RWPE2 (cell line): ENCODE measurements at regions not wholly inside any gene's neighbourhood (a gene's known extent, or its start where the extent isn't known, plus 50 kb on each side); places are given as distances from the start of the nearest gene placed in this dataset.

Source experiments
- ATAC-seq: fragments of 200-7000 bp; cut with Tn5 transposase; 3 replicates; pipeline ENCODE4 v1.9.1; 2021; ENCODE audit warnings: low read depth
- DNase-seq: peaks from one replicate; pipeline ENCODE4 v3.0.0-alpha.2; 2020; ENCODE audit warnings: low spot score
- H3K27ac ChIP-seq: fragments of 450-650 bp; 2 replicates; pipeline ENCODE4 v1.5.1; 2017; ENCODE audit warnings: mild to moderate bottlenecking; ENCODE audit not compliant: poor library complexity, severe bottlenecking
- H3K27me3 ChIP-seq: fragments of 250-450 bp; sonication (Bioruptor Pico); 2 replicates; pipeline ENCODE4 v1.5.1; 2021; ENCODE audit warnings: mild to moderate bottlenecking, moderate library complexity; ENCODE audit not compliant: insufficient read depth, poor library complexity, severe bottlenecking
- H3K36me3 ChIP-seq: fragments of 250-450 bp; sonication (Bioruptor Pico); 2 replicates; pipeline ENCODE4 v1.5.1; 2020; ENCODE audit warnings: low read depth, mild to moderate bottlenecking, moderate library complexity
- H3K4me1 ChIP-seq: fragments of 250-450 bp; sonication (Bioruptor Pico); 2 replicates; pipeline ENCODE4 v1.5.1; 2021; ENCODE audit warnings: mild to moderate bottlenecking, moderate library complexity; ENCODE audit not compliant: insufficient read depth, poor library complexity, severe bottlenecking
- H3K4me3 ChIP-seq: fragments of 250-450 bp; sonication (Bioruptor Pico); 2 replicates; pipeline ENCODE4 v1.5.1; 2021; ENCODE audit warnings: mild to moderate bottlenecking, moderate library complexity; ENCODE audit not compliant: severe bottlenecking
- H3K9me3 ChIP-seq: fragments of 250-450 bp; sonication (Bioruptor Pico); 2 replicates; pipeline ENCODE4 v1.5.1; 2021; ENCODE audit warnings: mild to moderate bottlenecking, moderate library complexity; ENCODE audit not compliant: severe bottlenecking
- CTCF ChIP-seq: fragments of 450-650 bp; IDR thresholded peaks from one replicate; pipeline ENCODE4 v1.5.1; 2017; ENCODE audit warnings: mild to moderate bottlenecking, moderate library complexity; ENCODE audit not compliant: poor library complexity, severe bottlenecking

- H3K4me1 ChIP-seq: peaks cover 17% of the 10 kb centered on the region
- peak overlapping the region; percentile 45 for H3K27ac ChIP-seq
- TF ChIP-seq CTCF: no peak
- H3K36me3 ChIP-seq: no peaks in the 10 kb centered on the region
- no peak for DNase-seq
- no peak overlapping the region for H3K4me3 ChIP-seq
- ATAC-seq: peak; percentile 42; the same call in 1 of the 3 replicates
- H3K9me3 ChIP-seq: no peaks in the 10 kb centered on the region
- no peaks in the 10 kb centered on the region for H3K27me3 ChIP-seq
These were observed 72.2 kb downstream of the UFM1 start for GRCh38 chr13:38421590-38422560.

GRCh38 chr13:38429916-38430315 lies 80.3 kb downstream of the UFM1 start:
- no peaks in the 10 kb centered on the region for H3K36me3 ChIP-seq
- H3K27me3 ChIP-seq: no peaks in the 10 kb centered on the region
- H3K4me1 ChIP-seq: no peaks in the 10 kb centered on the region
- no peak for ATAC-seq
- no peak for DNase-seq
- no peak overlapping the region for H3K27ac ChIP-seq
- no peaks in the 10 kb centered on the region for H3K9me3 ChIP-seq
- no peak overlapping the region for H3K4me3 ChIP-seq
- no peak for TF ChIP-seq CTCF

GRCh38 chr13:38430796-38431195 lies 81.1 kb downstream of the UFM1 start:
- Histone ChIP-seq H3K27me3 (no peaks in the 10 kb centered on the region), H3K9me3 (no peaks in the 10 kb centered on the region), H3K4me1 (no peaks in the 10 kb centered on the region), H3K36me3 (no peaks in the 10 kb centered on the region), H3K27ac (no peak overlapping the region), H3K4me3 (no peak overlapping the region)
- ATAC-seq (no peak), DNase-seq (no peak)
- TF ChIP-seq CTCF: no peak

GRCh38 chr13:38440666-38441065 lies 91.0 kb downstream of the UFM1 start:
- DNase-seq (no peak), ATAC-seq (no peak)
- H3K27ac ChIP-seq: no peak overlapping the region
- no peaks in the 10 kb centered on the region for H3K36me3 ChIP-seq
- no peak for TF ChIP-seq CTCF
- no peaks in the 10 kb centered on the region for H3K27me3 ChIP-seq
- H3K4me1 ChIP-seq: no peaks in the 10 kb centered on the region
- H3K4me3 ChIP-seq: no peak overlapping the region
- H3K9me3 ChIP-seq: no peaks in the 10 kb centered on the region

- Histone ChIP-seq H3K27ac (no peak overlapping the region), H3K9me3 (no peaks in the 10 kb centered on the region), H3K4me3 (no peak overlapping the region), H3K36me3 (no peaks in the 10 kb centered on the region), H3K27me3 (no peaks in the 10 kb centered on the region), H3K4me1 (no peaks in the 10 kb centered on the region)
- DNase-seq (no peak), ATAC-seq (no peak)
- no peak for TF ChIP-seq CTCF
These were observed 95.3 kb downstream of the UFM1 start for GRCh38 chr13:38444904-38445303.
